Tibial nerve (tissue), 4 donors: ENCODE measurements at regions not wholly inside any gene's neighbourhood (a gene's known extent, or its start where the extent isn't known, plus 50 kb on each side); places are given as distances from the start of the nearest gene placed in this dataset.

ENCODE experiments used
- DNase-seq, 2 donors: peaks; one replicate each; pipeline ENCODE4 v3.0.0-alpha.2; 2019; ENCODE audit warnings: low spot score in 2 of 2
- H3K27ac ChIP-seq, 4 donors: fragments of 200-600 bp; sonication (generic) in 3 of 4; one replicate each; pipeline ENCODE4 v1.5.1; 2017 to 2019; ENCODE audit warnings: mild to moderate bottlenecking in 1 of 4
- H3K27me3 ChIP-seq, 2 donors: fragments of 200-600 bp; sonication (generic) in 1 of 2; one replicate each; pipeline versions ENCODE4 v1.5.1 to v1.6.0; 2017 to 2019
- H3K36me3 ChIP-seq, 3 donors: fragments of 200-600 bp; sonication (generic); one replicate each; pipeline ENCODE4 v1.5.1; 2018 to 2019
- H3K4me1 ChIP-seq, 4 donors: fragments of 200-600 bp; sonication (generic) in 3 of 4; one replicate each; pipeline ENCODE4 v1.5.1; 2017 to 2019
- H3K4me3 ChIP-seq, 4 donors: fragments of 200-600 bp; sonication (generic) in 3 of 4; one replicate each; pipeline ENCODE4 v1.5.1; 2017 to 2019; ENCODE audit warnings: mild to moderate bottlenecking in 1 of 4, moderate library complexity in 1 of 4
- H3K9me3 ChIP-seq, 4 donors: fragments of 200-600 bp; sonication (generic) in 3 of 4; one replicate each; pipeline ENCODE4 v1.5.1; 2017 to 2019
- EP300 ChIP-seq, 2 donors: sonication (generic); formaldehyde crosslinking; IDR thresholded peaks; one replicate each; pipeline ENCODE4 v1.6.1; 2017; ENCODE audit warnings: antibody characterized with exemption in 2 of 2, mild to moderate bottlenecking in 1 of 2
- POLR2A ChIP-seq, 2 donors: fragments of 450-650 bp; IDR thresholded peaks; one replicate each; pipeline ENCODE4 v1.6.1; 2017; ENCODE audit warnings: antibody characterized with exemption in 2 of 2, mild to moderate bottlenecking in 2 of 2, moderate library complexity in 2 of 2
- WGBS, 2 donors: methylation state at CpG; one replicate each; pipeline ENCODE4 v1.1.5; 2018; 5-methylcytosine and 5-hydroxymethylcytosine counted together
- TF ChIP-seq, protein P1 (sequence below), 5 experiments: fragments of 200-600 bp in 3 of 5; fragments of 450-650 bp in 2 of 5; sonication (generic) in 3 of 5; IDR thresholded peaks; one replicate each; pipeline ENCODE4 v1.5.1; 2016 to 2019; ENCODE audit warnings: antibody characterized with exemption in 5 of 5, mild to moderate bottlenecking in 3 of 5, moderate library complexity in 2 of 5

DNA sequence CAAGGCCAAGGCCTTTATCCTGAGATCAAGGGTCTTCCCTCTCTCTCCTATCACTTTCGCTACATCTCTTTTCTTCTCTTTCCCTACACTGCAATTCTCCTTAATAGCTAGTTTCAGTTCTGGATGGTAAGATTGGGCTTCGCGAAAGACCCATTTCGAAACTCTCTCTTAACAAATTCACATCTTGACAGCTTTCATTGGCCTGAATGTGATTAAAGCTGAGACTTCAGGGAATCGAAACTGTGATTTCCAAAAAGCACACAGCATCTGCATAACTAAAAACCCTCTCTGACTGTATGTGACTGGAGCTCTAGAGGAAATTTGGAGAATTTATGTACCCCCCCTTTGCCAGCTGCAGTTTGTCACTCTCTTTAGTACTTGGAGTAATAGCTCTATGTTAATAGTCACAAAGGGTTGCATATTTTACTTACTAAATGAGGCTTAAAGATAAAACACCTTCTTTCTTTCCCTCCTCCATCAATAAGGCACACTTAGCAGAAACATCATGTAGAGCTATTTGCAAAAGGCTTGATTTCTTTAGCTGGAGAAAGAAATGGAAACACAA is 105.3 kb upstream of the FAM20A start:
- DNase-seq, result no peak
- no peaks in the 10 kb centered on the region for H3K36me3 ChIP-seq
- WGBS, 2 donors, result 64 to 69% methylated on average over 5 of the region's 5 CpGs
- H3K4me3 ChIP-seq, result no peak overlapping the region
- no peaks in the 10 kb centered on the region for H3K27me3 ChIP-seq
- peaks cover 0 to 46% (median 3%) of the 10 kb centered on the region in 4 donors for H3K4me1 ChIP-seq
- TF ChIP-seq, protein P1, sequence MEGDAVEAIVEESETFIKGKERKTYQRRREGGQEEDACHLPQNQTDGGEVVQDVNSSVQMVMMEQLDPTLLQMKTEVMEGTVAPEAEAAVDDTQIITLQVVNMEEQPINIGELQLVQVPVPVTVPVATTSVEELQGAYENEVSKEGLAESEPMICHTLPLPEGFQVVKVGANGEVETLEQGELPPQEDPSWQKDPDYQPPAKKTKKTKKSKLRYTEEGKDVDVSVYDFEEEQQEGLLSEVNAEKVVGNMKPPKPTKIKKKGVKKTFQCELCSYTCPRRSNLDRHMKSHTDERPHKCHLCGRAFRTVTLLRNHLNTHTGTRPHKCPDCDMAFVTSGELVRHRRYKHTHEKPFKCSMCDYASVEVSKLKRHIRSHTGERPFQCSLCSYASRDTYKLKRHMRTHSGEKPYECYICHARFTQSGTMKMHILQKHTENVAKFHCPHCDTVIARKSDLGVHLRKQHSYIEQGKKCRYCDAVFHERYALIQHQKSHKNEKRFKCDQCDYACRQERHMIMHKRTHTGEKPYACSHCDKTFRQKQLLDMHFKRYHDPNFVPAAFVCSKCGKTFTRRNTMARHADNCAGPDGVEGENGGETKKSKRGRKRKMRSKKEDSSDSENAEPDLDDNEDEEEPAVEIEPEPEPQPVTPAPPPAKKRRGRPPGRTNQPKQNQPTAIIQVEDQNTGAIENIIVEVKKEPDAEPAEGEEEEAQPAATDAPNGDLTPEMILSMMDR (IDR thresholded peaks at IDR 0.05), result no peak
- TF ChIP-seq EP300 (IDR thresholded peaks at IDR 0.05) (no peak), POLR2A (IDR thresholded peaks at IDR 0.05) (no peak)
- no peaks in the 10 kb centered on the region for H3K9me3 ChIP-seq
- peak overlapping the region in 1 of 4 donors; percentile 75 for H3K27ac ChIP-seq

DNA sequence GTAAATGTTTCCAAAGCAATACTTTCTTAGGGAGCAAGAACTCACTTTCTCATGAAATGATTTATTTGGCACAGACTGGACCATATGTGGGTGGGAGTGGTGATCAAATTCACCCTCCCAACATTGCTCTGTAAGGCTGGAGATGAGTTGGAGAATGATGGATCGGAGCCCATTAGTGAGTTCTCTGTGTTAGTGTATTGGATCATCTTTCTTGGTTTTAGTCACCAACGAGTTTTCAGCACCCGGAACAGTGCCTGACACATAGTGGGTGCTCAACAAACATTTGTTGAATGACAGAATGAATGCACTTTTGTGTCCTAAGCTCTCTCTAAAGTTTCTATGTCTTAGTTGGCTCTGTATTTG is 104.5 kb upstream of the FAM20A start:
- no peak overlapping the region for H3K4me3 ChIP-seq
- H3K9me3 ChIP-seq, result no peaks in the 10 kb centered on the region
- peak overlapping the region in 1 of 4 donors; percentile 75 for H3K27ac ChIP-seq
- no peaks in the 10 kb centered on the region for H3K27me3 ChIP-seq
- peaks cover 0 to 44% (median 3%) of the 10 kb centered on the region in 4 donors for H3K4me1 ChIP-seq
- 43 to 46% methylated on average over 3 of the region's 3 CpGs for WGBS, 2 donors
- TF ChIP-seq EP300 (IDR thresholded peaks at IDR 0.05) (no peak), POLR2A (IDR thresholded peaks at IDR 0.05) (no peak)
- TF ChIP-seq, protein P1 (IDR thresholded peaks at IDR 0.05), result no peak
- no peak for DNase-seq
- no peaks in the 10 kb centered on the region for H3K36me3 ChIP-seq

DNA sequence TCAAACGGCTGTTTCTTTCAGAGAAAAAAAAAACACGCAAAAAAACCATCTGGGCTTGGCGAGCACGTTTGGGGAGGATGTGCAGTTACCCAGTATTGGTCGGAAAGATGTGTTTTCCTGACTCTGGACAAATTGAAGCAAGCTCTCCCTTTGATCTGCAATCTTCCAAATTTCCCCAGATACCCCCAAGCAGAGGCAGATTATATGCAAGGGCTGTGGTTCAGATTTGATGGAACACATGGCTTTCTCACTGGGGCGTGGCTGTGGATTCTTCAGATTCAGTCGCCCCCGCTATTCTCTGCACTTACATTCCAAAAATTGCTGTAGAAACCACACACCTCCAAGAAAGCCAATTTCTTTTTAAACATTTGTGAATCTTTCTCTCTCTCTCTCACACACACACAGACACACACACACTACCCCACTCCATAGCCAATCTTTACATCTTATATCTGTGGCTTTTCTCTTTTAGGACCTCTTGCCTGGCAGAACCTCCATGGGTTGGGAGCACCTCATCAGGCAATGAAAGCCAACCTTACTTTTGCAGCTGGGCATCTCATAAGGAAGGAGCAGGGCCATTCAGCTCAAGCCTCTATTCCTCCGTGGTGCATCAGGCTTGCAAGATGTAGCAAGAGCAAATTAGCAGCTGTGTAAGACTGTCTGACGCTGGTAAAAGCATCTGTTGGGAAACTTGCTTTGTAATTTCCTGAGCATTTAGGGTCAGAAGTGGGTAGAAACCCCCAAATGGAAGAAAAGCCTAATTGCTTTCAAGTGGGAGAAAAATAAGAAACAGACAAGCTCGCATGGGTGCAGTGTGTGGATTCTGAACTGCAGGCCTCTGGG is 103.9 kb upstream of the FAM20A start:
- Histone ChIP-seq H3K27me3 (no peaks in the 10 kb centered on the region), H3K36me3 (no peaks in the 10 kb centered on the region), H3K4me1 (peaks cover 0 to 44% (median 3%) of the 10 kb centered on the region in 4 donors), H3K9me3 (no peaks in the 10 kb centered on the region), H3K4me3 (no peak overlapping the region), H3K27ac (peak overlapping the region in 2 of 4 donors; percentile 2 to 75)
- TF ChIP-seq, protein P1 (IDR thresholded peaks at IDR 0.05), result no peak
- TF ChIP-seq EP300 (IDR thresholded peaks at IDR 0.05) (no peak), POLR2A (IDR thresholded peaks at IDR 0.05) (no peak)
- 55 to 65% methylated on average over 11 of the region's 11 CpGs for WGBS, 2 donors
- no peak for DNase-seq

DNA sequence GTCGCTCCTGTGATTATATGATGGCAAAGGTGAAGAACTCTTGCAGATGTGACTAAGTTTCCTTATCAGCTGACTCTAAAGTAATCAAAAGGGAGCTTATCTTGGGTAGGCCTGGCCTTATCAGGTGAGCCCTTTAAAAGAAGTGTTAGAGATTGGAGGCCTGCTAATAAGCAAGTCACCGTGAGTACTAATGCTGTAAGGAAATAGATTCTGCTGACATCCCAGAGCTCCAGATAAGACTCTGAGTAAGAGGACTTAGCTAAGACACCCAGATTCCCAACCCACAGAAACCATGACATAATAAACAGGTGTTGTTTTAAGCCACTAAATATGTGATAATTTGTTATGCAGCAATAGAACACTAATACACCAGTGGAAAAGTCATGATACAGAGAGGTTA is 99.9 kb upstream of the FAM20A start:
- no peak overlapping the region for H3K4me3 ChIP-seq
- TF ChIP-seq EP300 (IDR thresholded peaks at IDR 0.05) (no peak), POLR2A (IDR thresholded peaks at IDR 0.05) (no peak)
- TF ChIP-seq, protein P1 (IDR thresholded peaks at IDR 0.05), result no peak
- DNase-seq, result no peak
- H3K36me3 ChIP-seq, result no peaks in the 10 kb centered on the region
- no peaks in the 10 kb centered on the region for H3K27me3 ChIP-seq
- H3K4me1 ChIP-seq, result peaks cover 0 to 40% (median 0%) of the 10 kb centered on the region in 4 donors
- no peaks in the 10 kb centered on the region for H3K9me3 ChIP-seq
- no peak overlapping the region for H3K27ac ChIP-seq
- 65 to 87% methylated on average over 2 of the region's 2 CpGs for WGBS, 2 donors

DNA sequence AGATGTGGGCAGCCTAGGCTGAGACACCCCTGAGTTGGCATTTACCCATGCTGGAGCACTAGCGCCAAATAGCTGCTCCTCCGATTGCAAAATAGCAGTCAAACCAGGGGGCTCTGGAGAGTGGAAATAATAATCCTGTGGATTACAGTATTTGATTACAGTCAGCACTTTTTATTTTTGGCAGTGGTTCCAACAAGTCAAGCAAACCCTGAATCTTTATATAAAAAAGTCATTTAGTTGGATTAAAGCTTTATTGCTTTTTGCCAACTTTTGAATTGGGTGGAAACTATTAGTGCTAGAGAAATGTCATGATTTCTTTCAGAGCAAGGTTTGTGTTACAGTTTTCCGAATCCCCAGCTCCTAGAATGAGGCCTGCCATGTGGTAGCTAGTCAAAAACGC is 99.3 kb upstream of the FAM20A start:
- H3K4me1 ChIP-seq, result peaks cover 0 to 34% (median 0%) of the 10 kb centered on the region in 4 donors
- H3K36me3 ChIP-seq, result no peaks in the 10 kb centered on the region
- WGBS, 2 donors, result 66% methylated on average over 4 of the region's 4 CpGs
- H3K27ac ChIP-seq, result no peak overlapping the region
- no peak overlapping the region for H3K4me3 ChIP-seq
- no peak for TF ChIP-seq EP300 (IDR thresholded peaks at IDR 0.05)
- TF ChIP-seq, protein P1 (IDR thresholded peaks at IDR 0.05), result no peak
- no peak for TF ChIP-seq POLR2A (IDR thresholded peaks at IDR 0.05)
- H3K27me3 ChIP-seq, result no peaks in the 10 kb centered on the region
- no peaks in the 10 kb centered on the region for H3K9me3 ChIP-seq
- DNase-seq, result no peak
